H1 (cell line): ENCODE measurements at regions not wholly inside any gene's neighbourhood (a gene's known extent, or its start where the extent isn't known, plus 50 kb on each side); places are given as distances from the start of the nearest gene placed in this dataset.

Experiments
- CTCF ChIA-PET: fragments of 300-600 bp; sonication (Branson Sonifier 250); formaldehyde crosslinking; loops from one replicate; lab custom pipeline; 2021; ENCODE audit not compliant: partially characterized antibody; lab: Charles Lee
- POLR2A ChIA-PET: fragments of 300-600 bp; sonication (Branson Sonifier 250); formaldehyde crosslinking; loops from one replicate; lab custom pipeline; 2021; ENCODE audit warnings: inconsistent platforms; ENCODE audit not compliant: partially characterized antibody; lab: Charles Lee
- DNase-seq, 2 experiments: peaks; one replicate each; pipeline versions ENCODE4 v3.0.0 to v3.0.0-alpha.2; 2010 to 2022; ENCODE audit warnings: low spot score in 2 of 2, low read depth in 1 of 2, mixed read lengths in 1 of 2
- FAIRE-seq: peaks from 2 replicates; lab custom pipeline; 2011; peaks lifted over from hg19 to GRCh38; lab: Jason Lieb, UNC
- H2AFZ ChIP-seq: 2 replicates; pipeline ENCODE4 v1.8.1; 2012; ENCODE audit warnings: low read length, inconsistent platforms
- H2AK5ac ChIP-seq: 2 replicates; pipeline ENCODE4 v1.6.1; 2013; ENCODE audit warnings: low read depth, low read length
- H2BK120ac ChIP-seq: replicated peaks from 2 replicates; pipeline ENCODE3; 2013; ENCODE audit warnings: low read depth, low read length, inconsistent platforms
- H2BK12ac ChIP-seq: 2 replicates; pipeline ENCODE4 v1.6.1; 2013; ENCODE audit warnings: low read depth, low read length
- H2BK15ac ChIP-seq: 2 replicates; pipeline ENCODE4 v1.6.1; 2013; ENCODE audit warnings: low read length
- H2BK20ac ChIP-seq: 2 replicates; pipeline ENCODE4 v1.6.1; 2013; ENCODE audit warnings: low read length
- H2BK5ac ChIP-seq: 2 replicates; pipeline ENCODE4 v1.6.1; 2013; ENCODE audit warnings: low read depth, low read length
- H3K14ac ChIP-seq: 2 replicates; pipeline ENCODE4 v1.6.1; 2013; ENCODE audit warnings: inconsistent platforms; ENCODE audit not compliant: insufficient read length
- H3K18ac ChIP-seq: 2 replicates; pipeline ENCODE4 v1.6.1; 2013; ENCODE audit warnings: low read length; ENCODE audit errors: extremely low read depth
- H3K23ac ChIP-seq: 2 replicates; pipeline ENCODE4 v1.6.1; 2013; ENCODE audit warnings: inconsistent platforms; ENCODE audit not compliant: insufficient read length
- H3K23me2 ChIP-seq: 2 replicates; pipeline ENCODE4 v1.6.1; 2013; ENCODE audit warnings: low read depth, low read length
- H3K27ac ChIP-seq: 2 replicates; pipeline ENCODE4 v1.6.1; 2011; ENCODE audit warnings: low read depth, low read length, inconsistent platforms
- H3K27me3 ChIP-seq, 4 experiments: replicated peaks in 1 of 4; 1 replicate in 1 of 4; 2 replicates in 3 of 4; pipeline versions ENCODE4 v1.6.1 to v1.8.1; 2011 to 2013; ENCODE audit warnings: low read length in 3 of 4, mild to moderate bottlenecking in 3 of 4, inconsistent platforms in 2 of 4, mixed read lengths in 2 of 4, moderate library complexity in 1 of 4; ENCODE audit not compliant: control insufficient read depth in 3 of 4, insufficient read depth in 3 of 4; ENCODE audit errors: extremely low read depth in 1 of 4
- H3K36me3 ChIP-seq, 4 experiments: 2 replicates each; pipeline versions ENCODE4 v1.6.1 to v1.8.1; 2011 to 2013; ENCODE audit warnings: mild to moderate bottlenecking in 4 of 4, low read length in 3 of 4, moderate library complexity in 2 of 4, control low read depth in 1 of 4, inconsistent platforms in 1 of 4; ENCODE audit not compliant: insufficient read depth in 4 of 4, control insufficient read depth in 2 of 4
- H3K4ac ChIP-seq: replicated peaks from 2 replicates; pipeline ENCODE3; 2013; ENCODE audit warnings: low read length, low read depth, mixed read lengths, inconsistent platforms; ENCODE audit not compliant: insufficient read length
- H3K4me1 ChIP-seq, 4 experiments: replicated peaks in 1 of 4; 1 replicate in 1 of 4; 2 replicates in 3 of 4; pipeline versions ENCODE4 v1.6.1 to v1.8.1; 2011 to 2013; ENCODE audit warnings: low read length in 3 of 4, inconsistent platforms in 2 of 4, mixed read lengths in 1 of 4; ENCODE audit not compliant: insufficient read depth in 4 of 4, control insufficient read depth in 3 of 4
- H3K4me2 ChIP-seq, 2 experiments: 2 replicates each; pipeline versions ENCODE4 v1.6.1 to v1.8.1; 2011 to 2013; ENCODE audit warnings: low read depth in 2 of 2, low read length in 2 of 2, control low read depth in 1 of 2, inconsistent platforms in 1 of 2, mild to moderate bottlenecking in 1 of 2; ENCODE audit not compliant: insufficient read depth in 1 of 2
- H3K4me3 ChIP-seq, 4 experiments: fragments of 200-600, 300-600 bp in 1 of 4; sonication (generic), shearing (Covaris generic), sonication (Bioruptor Twin) in 1 of 4; 2 replicates each; pipeline versions ENCODE4 v1.5.1 to v1.8.1; 2011 to 2016; ENCODE audit warnings: low read length in 4 of 4, low read depth in 3 of 4, control low read depth in 2 of 4, inconsistent platforms in 2 of 4, mild to moderate bottlenecking in 2 of 4, mixed read lengths in 1 of 4, moderate library complexity in 1 of 4; ENCODE audit not compliant: insufficient read depth in 2 of 4; ENCODE audit errors: extremely low read depth in 1 of 4
- H3K56ac ChIP-seq: replicated peaks from 2 replicates; pipeline ENCODE3; 2013; ENCODE audit warnings: low read depth, mild to moderate bottlenecking, mixed read lengths, low read length, inconsistent platforms; ENCODE audit not compliant: insufficient read length
- H3K79me1 ChIP-seq: 2 replicates; pipeline ENCODE4 v1.6.1; 2013; ENCODE audit warnings: low read depth, low read length, control low read depth
- H3K79me2 ChIP-seq, 2 experiments: 2 replicates each; pipeline versions ENCODE4 v1.6.1 to v1.8.1; 2012 to 2013; ENCODE audit warnings: low read length in 2 of 2, mild to moderate bottlenecking in 2 of 2, inconsistent platforms in 1 of 2; ENCODE audit not compliant: insufficient read depth in 2 of 2, control insufficient read depth in 1 of 2
- H3K9ac ChIP-seq, 4 experiments: replicated peaks in 1 of 4; 1 replicate in 1 of 4; 2 replicates in 3 of 4; pipeline versions ENCODE4 v1.6.1 to v1.8.1; 2011 to 2013; ENCODE audit warnings: low read depth in 3 of 4, low read length in 3 of 4, control low read depth in 2 of 4, mild to moderate bottlenecking in 2 of 4, moderate library complexity in 2 of 4, inconsistent platforms in 1 of 4; ENCODE audit errors: extremely low read depth in 1 of 4
- H3K9me3 ChIP-seq, 2 experiments: 2 replicates each; pipeline versions ENCODE4 v1.6.1 to v1.8.1; 2012 to 2013; ENCODE audit warnings: mild to moderate bottlenecking in 2 of 2, moderate library complexity in 2 of 2, control low read depth in 1 of 2, inconsistent platforms in 1 of 2, low read depth in 1 of 2, low read length in 1 of 2, mixed read lengths in 1 of 2; ENCODE audit not compliant: insufficient read depth in 2 of 2
- H4K20me1 ChIP-seq, 2 experiments: replicated peaks in 1 of 2; 2 replicates each; pipeline versions ENCODE3 to v1.8.1; 2011 to 2013; ENCODE audit warnings: inconsistent platforms in 2 of 2, low read length in 2 of 2, mild to moderate bottlenecking in 1 of 2; ENCODE audit not compliant: insufficient read depth in 2 of 2, control insufficient read depth in 1 of 2
- H4K5ac ChIP-seq: 2 replicates; pipeline ENCODE4 v1.6.1; 2013; ENCODE audit warnings: low read length, low read depth, mixed read lengths, inconsistent platforms; ENCODE audit not compliant: insufficient read length
- H4K8ac ChIP-seq: 2 replicates; pipeline ENCODE4 v1.8.0; 2013; ENCODE audit warnings: mild to moderate bottlenecking, moderate library complexity, low read length, inconsistent platforms; ENCODE audit not compliant: insufficient read depth; ENCODE audit errors: extremely low read depth
- H4K91ac ChIP-seq: replicated peaks from 2 replicates; pipeline ENCODE3; 2013; ENCODE audit warnings: low read length, mixed read lengths, inconsistent platforms; ENCODE audit not compliant: insufficient read length
- E2F6 ChIP-seq: IDR thresholded peaks from 2 replicates; pipeline ENCODE4 v1.6.1; 2012; ENCODE audit warnings: inconsistent platforms
- EP300 ChIP-seq, 2 experiments: IDR thresholded peaks; 1 replicate in 1 of 2; 2 replicates in 1 of 2; pipeline ENCODE4 v1.6.1; 2011 to 2012; ENCODE audit warnings: low read depth in 2 of 2, low read length in 2 of 2, mild to moderate bottlenecking in 2 of 2, borderline replicate concordance in 1 of 2, inconsistent platforms in 1 of 2, moderate library complexity in 1 of 2
- NANOG ChIP-seq: IDR thresholded peaks from 2 replicates; pipeline ENCODE4 v1.6.1; 2011; ENCODE audit warnings: low read length, low read depth, mild to moderate bottlenecking, inconsistent platforms; ENCODE audit not compliant: insufficient read depth, poor library complexity, severe bottlenecking
- PHF8 ChIP-seq: fragments of 200-600 bp; sonication (generic); conservative IDR thresholded peaks from 2 replicates; pipeline ENCODE4 v1.7.1; 2012; ENCODE audit warnings: low read depth, mild to moderate bottlenecking, inconsistent platforms, low read length, moderate library complexity
- RNF2 ChIP-seq: fragments of 200-900, 300-1000 bp; sonication (generic); IDR thresholded peaks from 2 replicates; pipeline ENCODE4 v1.7.1; 2016; ENCODE audit warnings: borderline replicate concordance, low read depth, mild to moderate bottlenecking, antibody characterized with exemption, low read length; ENCODE audit not compliant: poor library complexity, severe bottlenecking; ENCODE audit errors: missing control alignments
- RXRA ChIP-seq: IDR thresholded peaks from 2 replicates; pipeline ENCODE4 v1.6.1; 2011; ENCODE audit warnings: low read depth, mild to moderate bottlenecking, low read length, moderate library complexity; ENCODE audit not compliant: insufficient read depth
- SIX5 ChIP-seq: IDR thresholded peaks from 2 replicates; pipeline ENCODE4 v1.6.1; 2011; ENCODE audit warnings: mild to moderate bottlenecking, low read depth, low read length
- SP4 ChIP-seq: IDR thresholded peaks from 2 replicates; pipeline ENCODE4 v1.6.1; 2012; ENCODE audit warnings: low read length, inconsistent platforms
- SUZ12 ChIP-seq: fragments of 200-600 bp; sonication (generic); IDR thresholded peaks from 2 replicates; pipeline ENCODE4 v1.6.1; 2012; ENCODE audit warnings: mild to moderate bottlenecking, inconsistent platforms, low read length, moderate library complexity, mixed read lengths
- TAF1 ChIP-seq: IDR thresholded peaks from 2 replicates; pipeline ENCODE4 v1.6.1; 2011; ENCODE audit warnings: mild to moderate bottlenecking, low read depth, low read length
- WGBS, 2 experiments: shearing (Covaris generic) in 1 of 2; methylation state at CpG; one replicate each; pipeline versions ENCODE4 v1.1.6 to v1.1.7; 2013 to 2015; ENCODE audit warnings: low lambda C conversion rate in 2 of 2, mixed read lengths in 2 of 2, inconsistent platforms in 1 of 2, low coverage in 1 of 2, missing lambda C conversion rate in 1 of 2; ENCODE audit not compliant: insufficient replicate concordance in 2 of 2, insufficient coverage in 1 of 2, insufficient read length in 1 of 2; ENCODE audit errors: extremely low coverage in 1 of 2, missing lambda C conversion rate in 1 of 2; 5-methylcytosine and 5-hydroxymethylcytosine counted together

GRCh38 chr2:49255409-49255971 lies 101.2 kb upstream of the FSHR start:
- POLR2A ChIA-PET, result no interaction called here
- Histone ChIP-seq H3K14ac (no peak overlapping the region), H3K27me3 (no peaks in the 10 kb centered on the region), H2AFZ (no peak overlapping the region), H4K20me1 (no peaks in the 10 kb centered on the region), H3K56ac (no peak overlapping the region), H3K23me2 (no peaks in the 10 kb centered on the region), H3K36me3 (no peaks in the 10 kb centered on the region), H2BK15ac (no peak overlapping the region), H3K4me1 (no peaks in the 10 kb centered on the region), H3K4me2 (no peak overlapping the region), H3K18ac (no peak overlapping the region), H3K23ac (no peak overlapping the region), H4K8ac (no peak overlapping the region), H2AK5ac (no peak overlapping the region), H3K4ac (no peak overlapping the region), H3K79me2 (no peaks in the 10 kb centered on the region), H2BK20ac (no peak overlapping the region), H3K79me1 (no peaks in the 10 kb centered on the region), H2BK5ac (no peak overlapping the region), H3K9ac (no peak overlapping the region), H4K91ac (no peak overlapping the region), H2BK12ac (no peak overlapping the region), H4K5ac (no peak overlapping the region), H3K4me3 (no peak overlapping the region), H3K27ac (no peak overlapping the region), H2BK120ac (no peak overlapping the region), H3K9me3 (no peaks in the 10 kb centered on the region)
- DNase-seq, result no peak
- 85% methylated on average over 3 of the region's 3 CpGs; no CpG with 5 or more reads in 1 of the 2 experiments for WGBS, 2 experiments
- FAIRE-seq, result no peak
- CTCF ChIA-PET, result interaction anchor here (0.7 to 1.5 kb wide), 3 partner anchors 9 to 211 kb away, joined by 3 to 4 read pairs (median 3); no protein-coding TSS in a partner anchor
- TF ChIP-seq SUZ12, result no peak
- TF ChIP-seq PHF8, result no peak
- no peak for TF ChIP-seq E2F6
- TF ChIP-seq SP4, result no peak
- TF ChIP-seq NANOG, result no peak
- TF ChIP-seq RXRA, result no peak
- TF ChIP-seq SIX5, result no peak
- TF ChIP-seq RNF2, result no peak
- no peak for TF ChIP-seq TAF1
- TF ChIP-seq EP300 (IDR thresholded peaks at IDR 0.05; ENCODE audit: borderline replicate concordance in 1 of 2, low read depth in 2 of 2, low read length in 2 of 2), result no peak
- TF ChIP-seq, all 59 proteins: peak for 0
